Calu3 (cell line): ENCODE measurements at regions not wholly inside any gene's neighbourhood (a gene's known extent, or its start where the extent isn't known, plus 50 kb on each side); places are given as distances from the start of the nearest gene placed in this dataset.

Experiments used
- BruUV-seq: library from RNA; stranded (reverse); fragments of 400-500 nt; replicated peaks from 2 replicates; lab custom pipeline; 2021; lab: Mats Ljungman, UMichigan
- CTCF ChIA-PET: fragments of 300-600 bp; sonication (Branson Sonifier 250); formaldehyde crosslinking; loops from one replicate; lab custom pipeline; 2022; ENCODE audit warnings: antibody characterized with exemption; lab: Charles Lee
- DNase-seq: peaks from one replicate; pipeline ENCODE4 v3.0.0; 2022
- H3K27ac Mint-ChIP-seq: one replicate; pipeline ENCODE4 v1.8.0; 2022; ENCODE audit warnings: mixed read lengths; ENCODE audit not compliant: unreplicated experiment
- H3K27me3 Mint-ChIP-seq: one replicate; pipeline ENCODE4 v1.8.0; 2022; ENCODE audit warnings: mixed read lengths; ENCODE audit not compliant: unreplicated experiment
- H3K36me3 Mint-ChIP-seq: one replicate; pipeline ENCODE4 v1.8.0; 2022; ENCODE audit warnings: mild to moderate bottlenecking, moderate library complexity, mixed read lengths; ENCODE audit not compliant: insufficient read depth, unreplicated experiment
- H3K4me1 Mint-ChIP-seq: one replicate; pipeline ENCODE4 v1.8.0; 2022; ENCODE audit warnings: mild to moderate bottlenecking, low read depth, mixed read lengths; ENCODE audit not compliant: unreplicated experiment
- H3K4me3 Mint-ChIP-seq: one replicate; pipeline ENCODE4 v1.8.0; 2022; ENCODE audit warnings: mild to moderate bottlenecking, low read depth, moderate library complexity, mixed read lengths; ENCODE audit not compliant: unreplicated experiment
- H3K9me3 Mint-ChIP-seq: one replicate; pipeline ENCODE4 v1.8.0; 2022; ENCODE audit warnings: low read depth, mixed read lengths; ENCODE audit not compliant: unreplicated experiment
- intact Hi-C: fragments of 100-400 bp; cut with micrococcal nuclease; formaldehyde crosslinking; loops from one replicate; pipeline ENCODE4 v1.10.0; 2022; ENCODE audit not compliant: unreplicated experiment
- TF ChIP-seq, protein P1 (sequence below): fragments of 200-600 bp; IDR thresholded peaks from one replicate; pipeline ENCODE4 v1.8.0; 2022; ENCODE audit warnings: antibody characterized with exemption; ENCODE audit not compliant: unreplicated experiment

- TF ChIP-seq, protein P1, sequence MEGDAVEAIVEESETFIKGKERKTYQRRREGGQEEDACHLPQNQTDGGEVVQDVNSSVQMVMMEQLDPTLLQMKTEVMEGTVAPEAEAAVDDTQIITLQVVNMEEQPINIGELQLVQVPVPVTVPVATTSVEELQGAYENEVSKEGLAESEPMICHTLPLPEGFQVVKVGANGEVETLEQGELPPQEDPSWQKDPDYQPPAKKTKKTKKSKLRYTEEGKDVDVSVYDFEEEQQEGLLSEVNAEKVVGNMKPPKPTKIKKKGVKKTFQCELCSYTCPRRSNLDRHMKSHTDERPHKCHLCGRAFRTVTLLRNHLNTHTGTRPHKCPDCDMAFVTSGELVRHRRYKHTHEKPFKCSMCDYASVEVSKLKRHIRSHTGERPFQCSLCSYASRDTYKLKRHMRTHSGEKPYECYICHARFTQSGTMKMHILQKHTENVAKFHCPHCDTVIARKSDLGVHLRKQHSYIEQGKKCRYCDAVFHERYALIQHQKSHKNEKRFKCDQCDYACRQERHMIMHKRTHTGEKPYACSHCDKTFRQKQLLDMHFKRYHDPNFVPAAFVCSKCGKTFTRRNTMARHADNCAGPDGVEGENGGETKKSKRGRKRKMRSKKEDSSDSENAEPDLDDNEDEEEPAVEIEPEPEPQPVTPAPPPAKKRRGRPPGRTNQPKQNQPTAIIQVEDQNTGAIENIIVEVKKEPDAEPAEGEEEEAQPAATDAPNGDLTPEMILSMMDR: no peak
- intact Hi-C loops: no loop called here
- H3K4me3 Mint-ChIP-seq: no peak overlapping the region
- no peaks in the 10 kb centered on the region for H3K4me1 Mint-ChIP-seq
- CTCF ChIA-PET: no interaction called here
- no peaks in the 10 kb centered on the region for H3K27me3 Mint-ChIP-seq
- H3K27ac Mint-ChIP-seq: no peak overlapping the region
- no peak for DNase-seq
- no peaks in the 10 kb centered on the region for H3K9me3 Mint-ChIP-seq
- no peaks in the 10 kb centered on the region for H3K36me3 Mint-ChIP-seq
- BruUV-seq: no TSS peak
These were observed 110.7 kb downstream of the SIPA1L2 start for GRCh38 chr1:232519186-232519585.

DNA sequence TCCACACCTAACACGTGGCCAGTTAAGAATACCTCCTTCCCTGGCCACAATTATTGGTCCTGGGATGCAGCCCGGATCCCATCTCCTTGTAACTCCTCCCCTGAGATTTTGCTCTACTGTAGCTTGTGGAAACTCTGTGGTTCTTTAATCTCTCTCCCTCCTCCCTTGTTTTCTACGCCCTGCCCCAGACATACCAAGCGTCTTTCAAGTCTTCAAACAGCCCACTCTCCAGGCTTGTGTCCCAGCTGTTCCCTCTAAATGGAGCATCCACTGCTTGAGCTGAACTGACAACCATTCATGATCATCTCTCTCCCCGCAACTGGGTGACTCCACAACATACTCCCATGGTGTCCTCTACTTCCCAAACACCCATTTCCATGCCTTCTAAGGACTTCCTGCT lies 111.6 kb downstream of the SIPA1L2 start:
- intact Hi-C loops: no loop called here
- H3K27me3 Mint-ChIP-seq: no peaks in the 10 kb centered on the region
- BruUV-seq: no TSS peak
- TF ChIP-seq, protein P1: no peak
- H3K4me1 Mint-ChIP-seq: no peaks in the 10 kb centered on the region
- H3K36me3 Mint-ChIP-seq: no peaks in the 10 kb centered on the region
- CTCF ChIA-PET: no interaction called here
- H3K27ac Mint-ChIP-seq: no peak overlapping the region
- no peak overlapping the region for H3K4me3 Mint-ChIP-seq
- no peaks in the 10 kb centered on the region for H3K9me3 Mint-ChIP-seq
- no peak for DNase-seq

GRCh38 chr1:232517204-232517603 lies 112.7 kb downstream of the SIPA1L2 start:
- no TSS peak for BruUV-seq
- H3K27ac Mint-ChIP-seq: no peak overlapping the region

GRCh38 chr1:232515706-232516105 lies 114.2 kb downstream of the SIPA1L2 start:
- TF ChIP-seq, protein P1: no peak
- no peaks in the 10 kb centered on the region for H3K4me1 Mint-ChIP-seq
- H3K27ac Mint-ChIP-seq: no peak overlapping the region
- H3K4me3 Mint-ChIP-seq: no peak overlapping the region
- CTCF ChIA-PET: no interaction called here
- no peaks in the 10 kb centered on the region for H3K27me3 Mint-ChIP-seq
- intact Hi-C loops: no loop called here
- DNase-seq: no peak
- no peaks in the 10 kb centered on the region for H3K36me3 Mint-ChIP-seq
- H3K9me3 Mint-ChIP-seq: no peaks in the 10 kb centered on the region
- BruUV-seq: no TSS peak

More at GRCh38 chr1:232517204-232517603, 112.7 kb downstream of the SIPA1L2 start:
- TF ChIP-seq, protein P1: no peak
- H3K4me1 Mint-ChIP-seq: no peaks in the 10 kb centered on the region
- H3K27me3 Mint-ChIP-seq: no peaks in the 10 kb centered on the region
- no peak for DNase-seq
- intact Hi-C loops: no loop called here
- H3K36me3 Mint-ChIP-seq: no peaks in the 10 kb centered on the region
- no peak overlapping the region for H3K4me3 Mint-ChIP-seq
- CTCF ChIA-PET: no interaction called here
- H3K9me3 Mint-ChIP-seq: no peaks in the 10 kb centered on the region
